Activated CD4-positive, CD25-positive, alpha-beta regulatory T cell treated with anti-CD3 and anti-CD28 coated beads, Interleukin-2, amount 50 U/mL, for 16 hours (primary cell): ENCODE measurements at regions not wholly inside any gene's neighbourhood (a gene's known extent, or its start where the extent isn't known, plus 50 kb on each side); places are given as distances from the start of the nearest gene placed in this dataset.

Experiments used
- DNase-seq: peaks from one replicate; pipeline ENCODE4 v3.0.0-alpha.2; 2020; ENCODE audit warnings: low read depth, low spot score

- no peak for DNase-seq
These were observed 158.8 kb upstream of the ZNF462 start for GRCh38 chr9:106704056-106704615.

GRCh38 chr9:106707291-106707690 lies 155.7 kb upstream of the ZNF462 start:
- DNase-seq: no peak

GRCh38 chr9:106707738-106708474 lies 155.1 kb upstream of the ZNF462 start:
- no peak for DNase-seq

GRCh38 chr9:106708475-106709146 lies 154.4 kb upstream of the ZNF462 start:
- DNase-seq: no peak

- no peak for DNase-seq
These were observed 150.7 kb upstream of the ZNF462 start for GRCh38 chr9:106712279-106712678.

GRCh38 chr9:106713206-106713605 lies 149.8 kb upstream of the ZNF462 start:
- DNase-seq: no peak

- DNase-seq: no peak
These were observed 146.1 kb upstream of the ZNF462 start for GRCh38 chr9:106716820-106717219.

- no peak for DNase-seq
These were observed 145.3 kb upstream of the ZNF462 start for GRCh38 chr9:106717686-106718085.

GRCh38 chr9:106718936-106719335 lies 144.0 kb upstream of the ZNF462 start:
- DNase-seq: no peak

GRCh38 chr9:106722051-106722753 lies 140.8 kb upstream of the ZNF462 start:
- DNase-seq: no peak

- DNase-seq: no peak
These were observed 139.0 kb upstream of the ZNF462 start for GRCh38 chr9:106723926-106724325.

- DNase-seq: no peak
These were observed 138.4 kb upstream of the ZNF462 start for GRCh38 chr9:106724566-106724965.

GRCh38 chr9:106726070-106726815 lies 136.7 kb upstream of the ZNF462 start:
- no peak for DNase-seq

- no peak for DNase-seq
These were observed 135.0 kb upstream of the ZNF462 start for GRCh38 chr9:106727969-106728368.

- no peak for DNase-seq
These were observed 134.1 kb upstream of the ZNF462 start for GRCh38 chr9:106728860-106729259.

GRCh38 chr9:106731910-106732309 lies 131.1 kb upstream of the ZNF462 start:
- DNase-seq: no peak

- DNase-seq: no peak
These were observed 129.1 kb upstream of the ZNF462 start for GRCh38 chr9:106733828-106734380.

- DNase-seq: no peak
These were observed 125.5 kb upstream of the ZNF462 start for GRCh38 chr9:106737516-106737915.

- no peak for DNase-seq
These were observed 124.9 kb upstream of the ZNF462 start for GRCh38 chr9:106738109-106738508.

GRCh38 chr9:106745457-106745856 lies 117.5 kb upstream of the ZNF462 start:
- no peak for DNase-seq

GRCh38 chr9:106745876-106746275 lies 117.1 kb upstream of the ZNF462 start:
- no peak for DNase-seq
